ENCODE measurements at regions not wholly inside any gene's neighbourhood (a gene's known extent, or its start where the extent isn't known, plus 50 kb on each side); places are given as distances from the start of the nearest gene placed in this dataset.

- Mint-ChIP-seq H3K27ac (no peak overlapping the region), H3K9me3 (no peaks in the 10 kb centered on the region), H3K36me3 (no peaks in the 10 kb centered on the region), H3K4me1 (peaks cover 18% of the 10 kb centered on the region), H3K4me3 (no peak overlapping the region), H3K27me3 (ENCODE audit: low read depth) (peaks cover 11% of the 10 kb centered on the region)
- no peak for DNase-seq (ENCODE audit: low spot score in 2 of 2, unreplicated experiment in 2 of 2)
- TF ChIP-seq, protein P1, sequence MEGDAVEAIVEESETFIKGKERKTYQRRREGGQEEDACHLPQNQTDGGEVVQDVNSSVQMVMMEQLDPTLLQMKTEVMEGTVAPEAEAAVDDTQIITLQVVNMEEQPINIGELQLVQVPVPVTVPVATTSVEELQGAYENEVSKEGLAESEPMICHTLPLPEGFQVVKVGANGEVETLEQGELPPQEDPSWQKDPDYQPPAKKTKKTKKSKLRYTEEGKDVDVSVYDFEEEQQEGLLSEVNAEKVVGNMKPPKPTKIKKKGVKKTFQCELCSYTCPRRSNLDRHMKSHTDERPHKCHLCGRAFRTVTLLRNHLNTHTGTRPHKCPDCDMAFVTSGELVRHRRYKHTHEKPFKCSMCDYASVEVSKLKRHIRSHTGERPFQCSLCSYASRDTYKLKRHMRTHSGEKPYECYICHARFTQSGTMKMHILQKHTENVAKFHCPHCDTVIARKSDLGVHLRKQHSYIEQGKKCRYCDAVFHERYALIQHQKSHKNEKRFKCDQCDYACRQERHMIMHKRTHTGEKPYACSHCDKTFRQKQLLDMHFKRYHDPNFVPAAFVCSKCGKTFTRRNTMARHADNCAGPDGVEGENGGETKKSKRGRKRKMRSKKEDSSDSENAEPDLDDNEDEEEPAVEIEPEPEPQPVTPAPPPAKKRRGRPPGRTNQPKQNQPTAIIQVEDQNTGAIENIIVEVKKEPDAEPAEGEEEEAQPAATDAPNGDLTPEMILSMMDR (IDR thresholded peaks at IDR 0.05; ENCODE audit: unreplicated experiment): no peak
Measured at GRCh38 chr6:167499161-167499660, 174.3 kb downstream of the TTLL2 start.

- TF ChIP-seq, protein P1 (IDR thresholded peaks at IDR 0.05; ENCODE audit: unreplicated experiment): no peak
- Mint-ChIP-seq H3K27ac (no peak overlapping the region), H3K4me1 (peaks cover 15% of the 10 kb centered on the region), H3K27me3 (ENCODE audit: low read depth) (peaks cover 11% of the 10 kb centered on the region), H3K9me3 (no peaks in the 10 kb centered on the region), H3K4me3 (no peak overlapping the region), H3K36me3 (no peaks in the 10 kb centered on the region)
- no peak for DNase-seq (ENCODE audit: low spot score in 2 of 2, unreplicated experiment in 2 of 2)
Measured at GRCh38 chr6:167500961-167501360, 176.1 kb downstream of the TTLL2 start.

- TF ChIP-seq, protein P1 (IDR thresholded peaks at IDR 0.05; ENCODE audit: unreplicated experiment): no peak
- Mint-ChIP-seq H3K4me1 (peaks cover 9% of the 10 kb centered on the region), H3K27ac (no peak overlapping the region), H3K36me3 (no peaks in the 10 kb centered on the region), H3K27me3 (ENCODE audit: low read depth) (peaks cover 11% of the 10 kb centered on the region), H3K9me3 (no peaks in the 10 kb centered on the region), H3K4me3 (no peak overlapping the region)
- no peak for DNase-seq (ENCODE audit: low spot score in 2 of 2, unreplicated experiment in 2 of 2)
Measured at GRCh38 chr6:167501831-167502385, 177.0 kb downstream of the TTLL2 start.

- Mint-ChIP-seq H3K4me3 (no peak overlapping the region), H3K36me3 (no peaks in the 10 kb centered on the region), H3K27ac (no peak overlapping the region), H3K4me1 (peaks cover 9% of the 10 kb centered on the region), H3K27me3 (ENCODE audit: low read depth) (peaks cover 16% of the 10 kb centered on the region), H3K9me3 (no peaks in the 10 kb centered on the region)
- TF ChIP-seq, protein P1 (IDR thresholded peaks at IDR 0.05; ENCODE audit: unreplicated experiment): no peak
- no peak for DNase-seq (ENCODE audit: low spot score in 2 of 2, unreplicated experiment in 2 of 2)
Measured at GRCh38 chr6:167502471-167502870, 177.6 kb downstream of the TTLL2 start.

DNA sequence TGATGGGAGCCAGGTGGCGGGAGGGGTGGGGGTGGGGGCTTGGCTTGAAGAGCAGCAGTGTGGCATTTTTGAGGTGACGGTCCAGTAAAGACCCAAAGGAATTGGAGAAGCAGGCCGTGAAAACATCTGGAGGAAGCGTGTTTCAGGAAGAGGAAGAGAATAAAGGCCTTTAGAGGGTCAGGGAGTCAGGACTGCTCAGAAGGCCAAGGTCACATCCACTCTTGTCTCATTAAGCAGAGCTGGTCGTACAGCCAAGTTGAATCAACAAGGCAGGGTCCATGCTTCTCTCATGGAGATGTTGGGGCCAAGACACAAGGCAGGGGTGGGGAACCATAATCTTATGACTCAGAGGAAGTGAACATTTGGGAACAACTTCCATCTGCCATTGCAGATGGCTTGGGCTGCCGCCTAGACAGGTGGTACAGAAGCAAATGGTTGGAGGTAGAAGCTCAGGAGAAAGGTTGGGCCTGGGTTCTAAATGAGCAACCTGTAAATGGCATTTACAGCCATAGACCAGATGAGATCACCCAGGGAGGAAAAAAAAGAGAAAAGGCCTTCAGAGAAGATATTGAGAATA is 179.6 kb downstream of the TTLL2 start:
- Mint-ChIP-seq H3K27me3 (ENCODE audit: low read depth) (peaks cover 23% of the 10 kb centered on the region), H3K4me3 (no peak overlapping the region), H3K4me1 (peaks cover 6% of the 10 kb centered on the region), H3K27ac (no peak overlapping the region), H3K9me3 (no peaks in the 10 kb centered on the region), H3K36me3 (no peaks in the 10 kb centered on the region)
- DNase-seq (ENCODE audit: low spot score in 2 of 2, unreplicated experiment in 2 of 2): no peak
- TF ChIP-seq, protein P1 (IDR thresholded peaks at IDR 0.05; ENCODE audit: unreplicated experiment): no peak

Data from mesothelial cell of epicardium (in vitro differentiated cells).